IMR-90 (cell line): ENCODE measurements at regions not wholly inside any gene's neighbourhood (a gene's known extent, or its start where the extent isn't known, plus 50 kb on each side); places are given as distances from the start of the nearest gene placed in this dataset.
A peak's percentile ranks its signal among the peaks of the same experiment; 100 is the strongest.

Source experiments
- ATAC-seq: fragments of 200-7000 bp; cut with Tn5 transposase; 2 replicates; pipeline ENCODE4 v1.9.1; 2020; ENCODE audit warnings: low read depth, mild to moderate bottlenecking, moderate library complexity
- BruUV-seq: library from RNA; stranded (reverse); fragments of 400-500 nt; replicated peaks from 2 replicates; lab custom pipeline; 2021; lab: Mats Ljungman, UMichigan
- CTCF ChIA-PET: fragments of 300-600 bp; formaldehyde crosslinking; extraction: SDS; loops from one replicate; lab custom pipeline; 2021; ENCODE audit warnings: antibody characterized with exemption; lab: Yijun Ruan, JAX
- POLR2A ChIA-PET: fragments of 300-600 bp; sonication (Branson Sonifier 250); formaldehyde crosslinking; loops from one replicate; lab custom pipeline; 2022; ENCODE audit warnings: antibody characterized with exemption; ENCODE audit not compliant: unreplicated experiment; lab: Charles Lee
- DNase-seq: peaks from one replicate; pipeline ENCODE4 v3.0.0; 2013
- H2AFZ ChIP-seq: replicated peaks from 2 replicates; pipeline ENCODE3; 2013; ENCODE audit warnings: low read length, mild to moderate bottlenecking; ENCODE audit not compliant: poor library complexity
- H2AK5ac ChIP-seq: 2 replicates; pipeline ENCODE4 v1.6.1; 2013; ENCODE audit warnings: low read depth, low read length, inconsistent platforms
- H2AK9ac ChIP-seq: replicated peaks from 2 replicates; pipeline ENCODE3; 2013; ENCODE audit warnings: mild to moderate bottlenecking, low read depth, low read length, moderate library complexity; ENCODE audit not compliant: poor library complexity
- H2BK120ac ChIP-seq: 2 replicates; pipeline ENCODE4 v1.6.1; 2013; ENCODE audit warnings: low read depth, low read length, inconsistent platforms
- H2BK15ac ChIP-seq: 3 replicates; pipeline ENCODE4 v1.6.1; 2013; ENCODE audit warnings: low read depth, low read length, inconsistent platforms
- H2BK20ac ChIP-seq: 2 replicates; pipeline ENCODE4 v1.6.1; 2013; ENCODE audit warnings: low read depth, mild to moderate bottlenecking, inconsistent platforms, low read length, moderate library complexity
- H2BK5ac ChIP-seq: 2 replicates; pipeline ENCODE4 v1.6.1; 2013; ENCODE audit warnings: mild to moderate bottlenecking, low read depth, low read length, inconsistent platforms; ENCODE audit not compliant: poor library complexity, severe bottlenecking
- H3K14ac ChIP-seq: replicated peaks from 2 replicates; pipeline ENCODE4 v1.6.1; 2013; ENCODE audit warnings: low read depth, low read length, inconsistent platforms
- H3K18ac ChIP-seq: 2 replicates; pipeline ENCODE4 v1.6.1; 2013; ENCODE audit warnings: low read depth, low read length, control low read depth
- H3K23ac ChIP-seq: 2 replicates; pipeline ENCODE4 v1.6.1; 2013; ENCODE audit warnings: low read depth, low read length, inconsistent platforms
- H3K27ac ChIP-seq: 2 replicates; pipeline ENCODE4 v1.5.1; 2013; ENCODE audit warnings: mild to moderate bottlenecking, control low read depth, low read length; ENCODE audit not compliant: insufficient read depth
- H3K27me3 ChIP-seq: 2 replicates; pipeline ENCODE4 v1.6.1; 2013; ENCODE audit warnings: low read length; ENCODE audit not compliant: control insufficient read depth, insufficient read depth
- H3K36me3 ChIP-seq: 2 replicates; pipeline ENCODE4 v1.6.1; 2013; ENCODE audit warnings: low read length, mixed read lengths; ENCODE audit not compliant: control insufficient read depth, insufficient read depth
- H3K4ac ChIP-seq: 2 replicates; pipeline ENCODE4 v1.6.1; 2013; ENCODE audit warnings: low read depth, low read length, inconsistent platforms
- H3K4me1 ChIP-seq: 2 replicates; pipeline ENCODE4 v1.6.1; 2013; ENCODE audit warnings: low read length, mixed read lengths; ENCODE audit not compliant: control insufficient read depth, insufficient read depth
- H3K4me2 ChIP-seq: 2 replicates; pipeline ENCODE4 v1.6.1; 2013; ENCODE audit warnings: low read depth, mild to moderate bottlenecking, control low read depth, low read length, moderate library complexity
- H3K4me3 ChIP-seq: 2 replicates; pipeline ENCODE4 v1.5.1; 2013; ENCODE audit warnings: low read depth, mild to moderate bottlenecking, control low read depth, low read length, moderate library complexity; ENCODE audit not compliant: insufficient read depth
- H3K56ac ChIP-seq: 2 replicates; pipeline ENCODE4 v1.6.1; 2013; ENCODE audit warnings: low read length, inconsistent platforms; ENCODE audit not compliant: insufficient read depth; ENCODE audit errors: extremely low read depth
- H3K79me1 ChIP-seq, 2 experiments: 2 replicates each; pipeline ENCODE4 v1.6.1; 2013; ENCODE audit warnings: low read length in 2 of 2, inconsistent platforms in 1 of 2, low read depth in 1 of 2
- H3K9ac ChIP-seq: 2 replicates; pipeline ENCODE4 v1.6.1; 2013; ENCODE audit warnings: low read depth, low read length, control low read depth
- H3K9me1 ChIP-seq: 2 replicates; pipeline ENCODE4 v1.6.1; 2013; ENCODE audit warnings: low read length, inconsistent platforms; ENCODE audit not compliant: insufficient read depth
- H3K9me3 ChIP-seq: 2 replicates; pipeline ENCODE4 v1.6.1; 2013; ENCODE audit warnings: low read length; ENCODE audit not compliant: control insufficient read depth, insufficient read depth
- H4K20me1 ChIP-seq: 2 replicates; pipeline ENCODE4 v1.6.1; 2013; ENCODE audit warnings: low read length, inconsistent platforms; ENCODE audit not compliant: insufficient read depth
- H4K5ac ChIP-seq: 2 replicates; pipeline ENCODE4 v1.6.1; 2013; ENCODE audit warnings: mild to moderate bottlenecking, low read depth, low read length, control low read depth
- H4K8ac ChIP-seq, 2 experiments: 2 replicates each; pipeline ENCODE4 v1.6.1; 2013; ENCODE audit warnings: low read depth in 2 of 2, low read length in 2 of 2, control low read depth in 1 of 2, inconsistent platforms in 1 of 2
- H4K91ac ChIP-seq: 2 replicates; pipeline ENCODE4 v1.6.1; 2013; ENCODE audit warnings: low read depth, low read length, inconsistent platforms; ENCODE audit not compliant: insufficient read depth
- BHLHE40 ChIP-seq: fragments of 150-350 bp; IDR thresholded peaks from 2 replicates; pipeline ENCODE4 v1.6.1; 2016; ENCODE audit warnings: mild to moderate bottlenecking, low read depth, low read length
- CEBPB ChIP-seq: IDR thresholded peaks from 2 replicates; pipeline ENCODE4 v1.6.1; 2012; ENCODE audit warnings: low read depth, low read length, improper control_type of control experiment
- CTCF ChIP-seq: conservative IDR thresholded peaks from 2 replicates; pipeline ENCODE4 v1.5.1; 2012; ENCODE audit warnings: mild to moderate bottlenecking, low read depth, low read length, improper control_type of control experiment
- FOS ChIP-seq: fragments of 150-350 bp; IDR thresholded peaks from 2 replicates; pipeline ENCODE4 v1.6.1; 2016; ENCODE audit warnings: low read depth, low read length
- USF2 ChIP-seq: fragments of 150-350 bp; IDR thresholded peaks from 2 replicates; pipeline ENCODE4 v1.6.1; 2017; ENCODE audit warnings: mild to moderate bottlenecking, antibody characterized with exemption, low read length, low read depth
- WGBS, 2 experiments: methylation state at CpG; one replicate each; pipeline versions ENCODE4 v1.1.5 to v1.1.7; 2013; ENCODE audit warnings: missing lambda C conversion rate in 2 of 2; ENCODE audit not compliant: insufficient read length in 1 of 2; ENCODE audit errors: extremely low coverage in 2 of 2; 5-methylcytosine and 5-hydroxymethylcytosine counted together
- dilution Hi-C: fragments of 300-500 bp; cut with HindIII; formaldehyde crosslinking; loops from one replicate; pipeline ENCODE4 v1.14.3; 2018; ENCODE audit warnings: low sequenced_read_pairs; ENCODE audit not compliant: unreplicated experiment
- in situ Hi-C: fragments of 300-500 bp; cut with MboI; formaldehyde crosslinking; loops from 3 replicates; pipeline ENCODE4 v1.14.3; 2019; ENCODE audit warnings: low sequenced_read_pairs, inconsistent platforms, mixed read lengths
- intact Hi-C: fragments of 100-400 bp; cut with micrococcal nuclease; formaldehyde crosslinking; loops from 2 replicates; pipeline ENCODE4 v1.10.0; 2022

- Histone ChIP-seq H3K9me3 (no peaks in the 10 kb centered on the region), H3K36me3 (no peaks in the 10 kb centered on the region), H2BK15ac (peak overlapping the region; percentile 74; the same call in 2 of the 3 replicates), H4K8ac (peak overlapping the region; percentile 58 to 91; a peak in 3 of 4 replicates), H3K4me1 (peaks cover 6% of the 10 kb centered on the region; the same call in 1 of the 2 replicates), H3K27me3 (no peaks in the 10 kb centered on the region), H3K23ac (0 out of 2 replicates have a peak overlapping the region, but pooled peaks have one; percentile 48), H3K4me3 (no peak overlapping the region), H2BK20ac (peak overlapping the region; percentile 94), H3K9me1 (no peaks in the 10 kb centered on the region; the same call in 1 of the 2 replicates), H4K20me1 (no peaks in the 10 kb centered on the region), H4K5ac (peak overlapping the region; percentile 68; the same call in 1 of the 2 replicates), H3K4me2 (peak overlapping the region; percentile 78), H3K9ac (no peak overlapping the region; the same call in 1 of the 2 replicates), H3K27ac (peak overlapping the region; percentile 88), H3K79me1 (no peaks in the 10 kb centered on the region), H3K56ac (peak overlapping the region; percentile 86), H2AK9ac (no peak overlapping the region), H3K18ac (peak overlapping the region; percentile 99; the same call in 1 of the 2 replicates), H2AFZ (no peak overlapping the region), H3K14ac (peak overlapping the region; percentile 77), H2BK120ac (peak overlapping the region; percentile 91), H3K4ac (peak overlapping the region; percentile 66; the same call in 1 of the 2 replicates), H2AK5ac (peak overlapping the region; percentile 65; the same call in 1 of the 2 replicates), H2BK5ac (peak overlapping the region; percentile 98), H4K91ac (peak overlapping the region; percentile 76; the same call in 1 of the 2 replicates)
- ChIA-PET CTCF (no interaction called here), POLR2A (no interaction called here)
- intact Hi-C loops (no loop called here), in situ Hi-C loops (no loop called here), dilution Hi-C loops (no loop called here)
- peak; percentile 90 for DNase-seq
- BruUV-seq, result no TSS peak
- TF ChIP-seq FOS (peak; percentile 88), CTCF (no peak), BHLHE40 (peak; percentile 62), USF2 (no peak), CEBPB (0 out of 2 replicates have a peak, but pooled peaks have one; percentile 28)
- peak; percentile 86 for ATAC-seq
- no CpG with 5 or more reads among the region's 2 CpGs for WGBS, 2 experiments
Measured at GRCh38 chr10:58023341-58024073, 244.2 kb downstream of the IPMK start.
